A172 (cell line): ENCODE measurements at regions not wholly inside any gene's neighbourhood (a gene's known extent, or its start where the extent isn't known, plus 50 kb on each side); places are given as distances from the start of the nearest gene placed in this dataset.
"Not testable (repeated sequence)": the region's sequence is repeated elsewhere in the genome, so short reads cannot be mapped to it uniquely, and the experiment has no call there.

Experiments used
- DNase-seq: peaks from one replicate; pipeline ENCODE4 v3.0.0-alpha.2; 2015; ENCODE audit warnings: low spot score

DNA sequence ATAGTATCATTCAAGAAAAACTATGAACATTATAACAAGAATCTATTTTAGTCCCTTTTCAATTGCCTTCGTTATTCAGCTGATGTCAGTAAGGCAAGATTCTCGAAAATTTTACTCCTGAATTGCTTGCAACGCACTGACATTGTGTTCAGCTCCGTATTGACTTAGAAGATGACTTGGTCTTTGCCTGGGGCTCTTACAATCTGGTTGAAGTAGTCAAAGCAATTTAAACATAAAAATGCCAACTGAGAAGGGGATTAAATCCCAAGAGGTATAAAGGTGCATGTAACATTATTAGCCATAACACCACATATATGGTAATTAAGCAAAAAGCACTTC lies 507.1 kb downstream of the CENPC start:
- no peak for DNase-seq

DNA sequence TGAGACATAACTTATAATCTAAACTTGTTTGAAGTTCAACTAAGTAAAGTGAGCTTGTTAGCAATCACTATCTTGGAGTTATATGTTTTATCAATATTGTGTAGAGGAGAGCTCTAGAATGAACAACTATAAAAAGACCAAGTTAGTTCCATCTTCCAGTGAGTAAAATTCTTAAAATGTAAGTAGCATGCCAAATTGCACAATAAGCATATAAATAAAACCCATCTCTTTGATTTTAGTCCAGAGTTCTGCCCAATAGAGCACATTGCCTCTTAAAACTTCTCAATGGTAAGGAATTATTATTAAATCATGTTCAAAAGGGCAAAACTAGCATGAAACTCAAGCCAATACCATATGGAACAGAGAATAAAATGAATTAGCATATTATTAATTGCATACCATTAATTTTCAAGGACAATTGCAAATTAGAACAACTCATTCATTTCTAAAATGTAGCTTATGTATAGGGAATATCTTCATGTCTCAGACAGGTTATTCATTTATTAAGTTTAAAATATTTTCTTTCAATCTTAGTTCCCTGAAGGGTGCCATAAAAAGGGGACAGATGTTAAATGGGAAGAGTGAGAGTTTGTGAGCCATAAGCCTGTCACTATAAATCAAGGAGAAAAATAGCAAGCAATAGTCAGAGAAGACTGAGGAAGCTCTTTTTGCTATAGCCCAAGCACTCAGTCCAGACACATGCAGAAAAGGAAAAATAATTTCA lies 507.6 kb downstream of the CENPC start:
- no peak for DNase-seq

DNA sequence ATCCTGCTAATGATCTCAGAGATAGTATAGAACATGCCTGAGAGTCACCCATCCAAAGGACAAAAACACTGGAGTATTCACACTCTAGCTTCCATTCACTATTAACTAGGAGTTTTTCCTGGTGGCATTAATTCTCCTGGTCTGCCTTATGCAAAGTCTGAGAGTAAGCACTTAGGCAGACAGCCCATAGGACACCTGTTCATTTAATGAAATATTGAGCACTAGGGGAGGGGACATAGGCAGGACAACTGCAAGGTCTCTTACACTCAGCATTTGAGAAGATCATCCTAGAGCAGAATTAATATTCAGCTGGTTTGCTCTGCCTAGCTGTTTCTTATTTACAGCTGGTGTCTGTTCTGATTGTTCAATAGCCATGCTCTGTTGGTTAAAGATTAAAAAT lies 508.5 kb downstream of the CENPC start:
- no peak for DNase-seq

DNA sequence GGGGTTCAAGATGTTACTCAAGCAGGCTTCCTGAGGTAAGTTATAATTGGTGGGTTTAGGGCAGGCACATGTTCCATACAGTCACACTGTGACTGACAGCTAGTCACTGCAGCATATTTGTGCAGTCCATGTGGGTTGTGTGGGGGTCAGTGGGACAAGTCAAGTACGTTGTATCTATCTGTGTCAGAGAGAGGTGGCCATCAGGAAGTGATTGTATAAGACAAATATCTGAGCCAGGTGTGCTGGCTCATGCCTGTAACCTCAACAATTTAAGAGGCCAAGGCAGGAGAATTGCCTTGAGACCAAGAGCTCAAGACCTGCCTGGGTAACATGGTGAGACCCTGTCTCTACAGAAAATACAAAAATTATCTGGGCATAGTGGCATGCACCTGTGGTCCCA lies 509.3 kb downstream of the CENPC start:
- DNase-seq, result no peak

DNA sequence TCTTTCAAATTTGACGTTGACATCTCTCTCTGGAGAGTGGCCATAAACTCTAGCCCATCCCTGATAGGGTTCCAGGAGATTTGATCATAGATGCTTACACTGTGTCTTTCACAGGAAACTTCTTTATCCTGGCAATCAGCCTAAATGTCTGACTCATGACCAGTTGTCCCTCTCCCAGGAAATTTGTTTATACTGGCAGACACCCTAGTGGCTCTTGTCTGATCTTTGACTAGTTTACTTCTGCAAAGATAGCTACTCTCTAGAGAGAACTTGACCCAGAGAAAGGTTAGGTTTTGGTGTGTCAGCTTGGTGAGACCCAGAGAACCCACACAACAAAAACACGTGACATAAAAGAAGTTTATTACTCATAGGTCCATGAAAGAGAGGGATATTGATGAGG lies 509.8 kb downstream of the CENPC start:
- peak; percentile 67 for DNase-seq

DNA sequence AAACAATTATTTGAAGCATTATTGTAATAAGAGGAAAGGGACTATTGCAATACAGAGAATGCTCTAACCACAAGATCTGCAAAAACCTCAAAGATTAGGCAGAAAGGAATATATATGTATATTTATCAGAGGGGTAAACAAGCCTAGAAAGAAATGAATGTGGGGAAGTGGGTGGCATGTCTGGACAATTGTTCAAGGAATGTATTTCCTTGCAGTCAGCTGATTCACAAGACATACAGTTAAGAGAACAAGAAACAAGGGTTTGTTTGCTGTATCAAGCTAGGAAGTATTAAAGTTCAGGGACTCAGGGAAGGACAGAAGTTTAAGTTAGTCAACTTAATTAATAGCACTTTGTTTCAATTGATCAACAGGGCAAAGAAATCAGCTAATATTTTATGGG lies 514.7 kb downstream of the CENPC start:
- DNase-seq, result no peak

DNA sequence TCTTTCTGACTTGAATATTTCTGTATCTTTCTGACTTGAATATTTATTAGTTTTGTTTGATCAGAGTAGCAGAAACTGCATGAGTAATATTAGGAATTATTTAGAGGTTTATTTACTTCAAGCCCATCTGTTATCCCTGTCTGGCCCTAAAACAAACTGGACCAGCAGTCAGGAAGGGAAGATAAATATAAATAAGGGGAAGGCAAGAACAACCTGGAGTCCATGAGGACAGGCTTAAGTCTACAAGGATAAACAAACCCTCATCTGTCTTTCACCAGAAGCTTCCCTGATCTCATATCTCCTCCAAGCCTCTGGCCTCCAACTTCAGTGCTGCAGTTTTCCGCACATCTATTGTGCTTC lies 524.9 kb downstream of the CENPC start:
- DNase-seq, result peak; percentile 2

DNA sequence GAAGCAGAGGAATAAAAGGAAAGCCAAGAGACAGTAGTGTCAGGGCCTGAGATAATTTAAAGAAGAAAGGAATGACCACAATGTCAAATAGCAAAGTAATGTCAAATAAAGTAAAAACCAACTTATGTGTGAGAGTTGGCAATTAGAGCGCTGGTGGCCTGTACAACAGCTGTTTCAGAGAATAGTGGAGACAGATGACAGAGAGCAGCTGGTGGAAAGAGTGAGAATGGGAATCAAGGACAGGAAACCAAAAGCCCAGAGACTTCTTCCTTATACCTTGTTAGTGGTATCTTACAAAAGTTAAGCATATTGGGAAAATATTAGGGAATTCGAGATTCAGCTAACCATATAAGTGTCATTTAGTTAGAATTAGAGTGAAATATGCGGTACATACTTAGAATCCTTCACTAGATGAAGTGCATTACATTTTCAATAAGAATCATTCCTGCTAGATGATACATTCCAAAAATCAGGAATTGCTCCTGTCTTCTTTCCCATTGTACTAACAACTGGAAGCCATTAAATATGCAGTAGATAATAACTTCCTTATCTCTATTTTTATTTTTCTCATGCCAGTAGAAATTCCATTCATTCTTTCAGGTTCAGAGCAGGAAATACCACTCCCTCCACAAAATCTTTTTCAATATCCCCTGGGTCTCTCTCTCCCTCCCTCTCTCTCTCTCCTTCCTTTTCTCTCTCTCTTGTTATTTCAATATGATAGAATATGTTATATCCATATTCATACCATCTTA lies 525.4 kb downstream of the CENPC start:
- peak; percentile 24 for DNase-seq

DNA sequence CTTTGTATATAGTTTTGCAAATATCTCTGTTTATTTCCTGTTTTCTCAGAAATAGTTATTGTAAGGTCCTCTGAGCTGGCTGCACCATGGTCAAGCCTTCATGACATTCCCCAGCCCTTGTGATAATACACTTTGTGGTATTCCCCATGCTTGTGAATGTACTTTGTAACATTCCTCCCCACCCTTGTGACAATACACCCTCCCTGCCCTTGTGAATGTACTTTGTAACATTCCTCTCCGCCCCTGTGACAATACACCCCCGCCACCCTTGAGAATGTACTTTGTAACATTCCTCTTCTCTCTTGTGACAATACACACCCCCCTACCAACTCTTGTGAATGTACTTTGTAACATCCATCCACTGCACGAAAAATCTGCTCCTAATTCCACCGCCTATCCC lies 530.7 kb downstream of the CENPC start:
- DNase-seq, result no peak

DNA sequence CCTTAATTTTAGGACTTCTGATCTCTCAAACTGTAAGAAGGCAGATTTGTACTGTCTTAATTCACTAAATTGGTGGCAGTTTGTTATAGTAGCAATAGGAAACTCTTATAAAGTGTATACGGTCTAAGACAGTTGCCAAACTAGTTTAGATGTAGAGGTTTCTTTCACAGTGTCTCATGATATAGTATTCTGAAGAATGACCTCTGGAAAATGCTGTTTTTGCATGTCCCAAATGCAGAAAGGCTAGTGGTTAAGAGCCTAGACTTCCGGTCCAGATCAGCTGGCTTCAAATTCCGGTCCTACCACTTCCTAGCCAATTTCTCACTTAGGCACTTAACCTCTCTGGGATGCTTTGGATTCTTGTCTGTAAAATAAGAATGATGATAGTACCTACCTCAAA lies 538.5 kb downstream of the CENPC start:
- DNase-seq, result no peak

DNA sequence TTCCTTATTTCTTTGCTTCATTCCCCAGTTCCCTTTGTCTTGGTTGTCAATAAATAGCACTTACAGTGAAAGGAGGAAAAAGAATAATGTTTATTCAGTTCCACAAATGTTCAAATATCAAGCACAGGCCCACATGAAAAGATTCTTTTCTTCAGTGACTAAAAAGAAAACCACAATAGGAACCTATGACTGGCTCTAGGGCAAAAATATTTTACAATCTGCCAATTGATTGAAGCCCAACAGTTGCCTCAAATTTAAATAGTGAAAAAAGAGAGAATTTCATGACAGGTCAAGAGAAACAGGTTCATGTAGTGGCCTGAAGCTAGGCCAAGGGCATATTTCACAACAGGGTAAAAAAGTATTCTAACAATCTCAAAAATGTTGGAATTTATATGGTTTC lies 553.8 kb downstream of the CENPC start:
- DNase-seq, result no peak

DNA sequence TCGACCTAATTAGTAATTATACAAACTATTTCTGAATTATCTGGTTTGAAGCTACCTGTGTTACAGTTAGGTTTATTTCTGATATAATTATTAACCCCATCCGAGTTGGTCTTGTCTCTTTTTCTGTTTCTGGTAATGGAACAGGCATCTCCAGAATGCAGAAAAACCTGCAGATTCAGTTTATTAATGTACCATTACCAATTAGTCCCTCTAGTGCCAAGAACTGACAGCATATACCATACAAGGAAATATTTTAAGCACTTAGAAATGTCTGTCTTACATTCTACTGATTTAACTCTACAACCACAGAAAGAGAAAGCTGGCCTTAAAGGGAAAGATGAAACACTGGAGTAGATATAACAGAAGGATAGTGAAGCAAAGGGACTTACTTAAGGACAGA lies 570.6 kb downstream of the CENPC start:
- no peak for DNase-seq

DNA sequence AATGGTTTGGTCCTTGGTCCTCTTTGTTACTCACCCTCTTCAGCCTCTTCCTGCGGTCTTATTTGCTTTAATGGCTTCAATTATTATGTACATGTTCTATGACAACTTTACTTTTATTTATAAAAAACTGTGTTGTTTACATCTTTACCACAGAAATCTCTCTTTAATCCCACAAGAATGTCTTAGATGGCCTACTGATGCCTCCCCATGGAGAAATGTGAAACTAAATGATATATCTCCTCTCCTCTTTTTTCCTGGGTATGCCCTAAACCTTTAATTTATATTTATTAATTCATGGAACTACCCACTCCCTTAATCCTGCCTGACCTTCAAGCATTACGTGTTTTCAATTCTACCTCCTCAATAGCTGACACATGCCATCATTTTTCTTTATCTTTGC lies 573.2 kb downstream of the CENPC start:
- no peak for DNase-seq

DNA sequence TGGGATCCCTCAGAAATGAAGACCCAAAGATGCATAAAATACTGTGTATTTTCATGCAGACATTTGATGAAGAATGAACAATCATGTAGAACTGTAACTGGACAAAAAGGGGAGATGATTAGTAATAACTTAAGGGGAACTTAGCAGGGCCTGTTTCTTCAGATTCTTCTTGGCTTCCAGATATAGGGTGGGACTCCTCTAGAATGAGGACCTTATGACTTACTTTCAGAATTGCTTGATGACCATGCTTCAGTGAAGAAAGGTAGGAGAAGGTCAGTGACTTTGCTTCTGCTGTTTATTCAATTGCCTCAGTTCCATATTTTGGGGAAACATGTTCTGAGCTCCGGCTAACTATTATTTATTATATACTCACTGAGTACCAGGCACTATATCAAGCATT lies 580.8 kb downstream of the CENPC start:
- DNase-seq, result no peak

DNA sequence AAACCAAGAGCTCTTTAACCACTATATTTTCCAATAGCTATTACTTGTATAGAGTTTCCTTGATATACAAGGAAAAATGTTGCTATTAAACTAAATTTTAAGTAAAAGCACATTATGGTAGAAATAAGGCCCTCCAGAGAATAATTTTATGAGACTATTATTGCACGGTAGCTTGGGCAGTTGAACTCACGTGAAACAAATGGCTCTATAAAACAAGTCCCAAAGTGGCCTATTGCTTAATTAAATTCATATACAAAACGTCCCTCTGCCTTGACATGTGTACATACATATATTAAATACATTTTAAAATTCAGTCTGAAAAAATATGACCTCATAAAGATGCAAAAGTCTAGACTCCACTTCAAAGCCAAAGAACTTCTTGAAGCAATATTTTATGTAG lies 582.2 kb downstream of the CENPC start:
- DNase-seq, result no peak

DNA sequence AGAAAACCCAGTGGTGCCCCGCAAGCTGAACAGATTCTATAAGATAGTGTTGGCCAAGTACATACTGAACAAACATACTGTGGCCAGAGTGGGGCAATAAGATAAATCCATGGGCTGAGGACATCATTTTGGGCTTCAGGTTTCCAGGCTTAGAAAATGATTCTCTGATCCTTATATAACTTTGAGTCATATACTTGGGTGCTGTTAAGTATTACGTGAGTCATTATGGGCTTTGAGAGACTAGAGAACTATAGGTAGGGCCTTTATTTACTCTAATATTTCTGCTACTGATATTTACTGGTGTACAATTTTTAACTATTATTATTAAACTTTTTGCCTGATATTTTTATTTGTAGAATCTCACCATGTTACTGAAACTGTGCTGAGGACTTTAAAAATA lies 586.1 kb downstream of the CENPC start:
- DNase-seq, result no peak

DNA sequence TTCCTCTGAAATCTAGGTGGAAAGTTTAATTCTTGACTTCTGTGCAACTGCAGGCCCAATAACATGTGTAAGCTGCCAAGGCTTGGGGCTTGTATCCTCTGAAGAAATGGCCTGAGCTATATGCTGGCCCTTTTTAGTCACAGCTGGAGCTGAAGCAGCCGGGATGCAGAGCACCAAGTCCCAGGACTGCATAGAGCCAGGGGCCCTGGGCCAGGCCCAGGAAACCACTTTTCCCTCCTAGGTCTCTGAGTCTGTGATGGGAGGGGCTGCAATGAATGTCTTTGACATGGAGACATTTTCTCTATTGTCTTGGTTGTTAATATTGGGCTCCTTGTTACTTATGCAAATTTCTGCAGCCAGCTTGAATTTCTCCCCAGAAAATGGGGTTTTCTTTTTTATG lies 588.5 kb downstream of the CENPC start:
- DNase-seq, result no peak

DNA sequence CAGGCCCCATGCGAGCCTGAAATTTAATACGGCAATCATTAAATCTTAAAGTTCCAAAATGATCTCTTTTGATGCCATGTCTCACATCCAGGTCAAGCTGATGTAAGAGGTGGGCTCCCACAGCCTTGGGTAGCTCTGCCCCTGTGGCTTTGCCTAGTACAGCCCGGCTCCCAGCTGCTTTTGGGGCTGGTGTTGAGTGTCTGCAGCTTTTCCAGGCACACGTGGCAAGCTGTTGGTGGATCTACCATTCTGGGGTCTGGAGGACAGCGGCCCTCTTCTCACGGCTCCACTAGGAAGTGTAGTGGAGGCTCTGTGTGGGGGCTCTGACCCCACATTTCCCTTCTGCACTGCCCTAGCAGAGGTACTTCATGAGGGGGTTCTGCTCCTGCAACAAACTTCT lies 588.9 kb downstream of the CENPC start:
- no peak for DNase-seq

DNA sequence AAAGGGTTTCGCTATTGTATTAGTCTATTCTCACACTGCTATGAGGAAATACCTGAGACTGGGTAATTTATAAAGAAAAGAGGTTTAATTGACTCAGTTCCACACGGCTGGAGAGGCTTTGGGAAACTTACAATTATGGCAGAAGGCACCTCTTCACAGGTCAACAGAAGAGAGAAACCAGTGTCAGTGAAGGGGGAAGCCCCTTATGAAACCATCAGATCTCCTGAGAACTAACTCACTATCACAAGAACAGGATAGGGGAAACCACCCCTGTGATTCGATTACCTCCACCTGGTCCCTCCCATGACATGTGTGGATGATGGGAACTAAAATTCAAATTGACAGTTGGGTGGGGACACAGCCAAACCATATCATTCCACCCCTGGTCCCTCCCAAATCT lies 589.5 kb downstream of the CENPC start:
- DNase-seq, result no peak

DNA sequence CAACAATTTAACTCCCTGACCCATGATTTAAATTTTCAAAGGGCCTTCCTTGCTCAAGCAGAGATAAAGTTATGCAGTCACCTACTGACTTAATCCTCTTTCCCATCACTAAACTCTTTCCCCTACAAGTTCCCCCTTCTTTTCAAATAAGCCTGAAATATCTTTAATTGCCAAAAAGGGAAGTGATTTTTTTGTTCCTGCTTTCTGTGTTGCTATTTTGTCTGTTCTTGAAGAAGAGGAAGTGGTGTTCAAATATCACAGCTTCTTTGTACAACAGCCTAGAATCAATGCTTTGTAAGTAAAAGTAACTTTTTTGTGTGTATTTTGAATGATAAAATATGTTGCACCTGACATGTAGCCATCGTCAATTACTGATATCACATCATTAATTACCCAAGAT lies 595.9 kb downstream of the CENPC start:
- no peak for DNase-seq

DNA sequence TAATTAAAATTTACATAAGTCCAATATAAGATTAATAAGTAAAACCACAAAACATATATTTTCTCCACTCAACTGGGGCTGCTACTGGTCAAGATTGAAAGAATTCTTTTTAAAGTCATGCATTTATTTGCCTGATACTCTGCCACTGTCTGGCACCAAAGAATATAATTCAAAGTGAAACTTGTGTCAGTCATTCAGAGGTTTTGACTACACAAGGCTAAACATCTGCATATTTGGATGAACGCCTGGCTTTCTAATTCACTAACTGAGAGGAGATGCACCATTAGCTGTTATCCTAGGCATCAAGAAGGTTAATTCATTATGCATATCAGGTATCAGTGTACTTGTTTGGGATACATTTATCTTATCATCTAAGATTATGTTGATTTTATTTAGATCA lies 598.5 kb downstream of the CENPC start:
- DNase-seq, result no peak

DNA sequence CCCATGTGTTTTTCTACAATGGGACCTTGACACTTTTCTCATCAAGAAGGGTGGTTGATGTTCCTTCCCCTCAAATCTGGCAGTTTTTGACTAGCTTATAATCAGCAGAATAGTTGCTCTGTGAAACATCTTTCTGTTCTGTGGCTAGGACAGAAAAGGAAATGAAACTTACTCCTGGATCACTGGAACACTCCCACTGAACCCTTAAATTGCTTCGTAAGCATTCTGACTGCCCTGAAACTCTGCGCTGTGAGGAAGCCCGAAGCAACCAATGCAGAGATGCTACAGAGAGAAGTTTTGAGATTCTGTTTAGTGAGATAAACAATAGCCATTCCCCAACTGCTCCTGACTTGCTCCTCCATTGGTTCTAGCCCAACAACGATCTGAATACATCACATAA lies 602.2 kb downstream of the CENPC start:
- no peak for DNase-seq

DNA sequence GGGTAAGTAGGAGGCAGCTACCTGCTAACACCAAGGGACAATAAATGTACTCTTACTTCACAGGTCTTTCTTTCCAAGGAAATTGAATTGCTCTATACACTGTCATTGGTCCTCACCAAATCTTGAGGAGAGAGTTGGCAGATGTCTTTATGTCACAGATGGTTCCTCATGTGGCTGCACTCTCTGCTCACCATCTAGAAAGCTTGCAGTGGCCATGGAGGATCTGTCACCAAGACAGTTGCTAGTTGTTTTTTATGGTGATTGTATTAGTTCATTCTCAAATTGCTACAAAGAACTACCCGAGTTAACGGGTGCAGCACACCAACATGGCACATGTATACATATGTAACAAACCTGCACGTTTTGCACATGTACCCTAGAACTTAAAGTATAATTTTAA lies 613.3 kb downstream of the CENPC start:
- DNase-seq, result not testable (repeated sequence)

DNA sequence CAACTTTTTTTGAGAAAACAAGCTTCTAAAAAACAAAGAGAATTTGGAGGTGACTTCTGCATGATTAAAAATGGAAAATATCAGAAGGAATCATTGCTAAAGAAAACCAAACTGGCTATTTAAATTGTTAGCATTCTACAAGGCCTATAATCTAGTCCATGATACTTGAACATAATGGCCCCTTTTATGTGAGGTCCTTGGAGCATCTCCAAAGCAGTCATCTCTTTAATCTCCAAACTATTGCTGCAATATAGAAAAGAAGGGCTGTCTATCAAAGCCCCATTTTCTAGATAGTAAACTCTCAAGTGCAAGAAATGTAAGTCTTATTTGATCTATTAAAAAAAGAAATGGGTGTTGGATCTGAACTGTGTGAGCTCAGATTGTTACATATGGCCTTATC lies 615.1 kb downstream of the CENPC start:
- DNase-seq, result no peak
